ENCODE measurements at regions not wholly inside any gene's neighbourhood (a gene's known extent, or its start where the extent isn't known, plus 50 kb on each side); places are given as distances from the start of the nearest gene placed in this dataset.

- Histone ChIP-seq H3K9me3 (no peaks in the 10 kb centered on the region), H3K4me3 (no peak overlapping the region), H3K4me1 (peaks cover 6% of the 10 kb centered on the region), H3K27ac (no peak overlapping the region), H3K27me3 (peaks cover 5% of the 10 kb centered on the region), H3K36me3 (no peaks in the 10 kb centered on the region)
- DNase-seq (ENCODE audit: low spot score in 2 of 2), result no peak
- 74% methylated on average over 1 of the region's 1 CpG for WGBS
- TF ChIP-seq POLR2A (IDR thresholded peaks at IDR 0.05) (no peak), EP300 (IDR thresholded peaks at IDR 0.05) (no peak), POLR2AphosphoS5 (IDR thresholded peaks at IDR 0.05) (no peak), CTCF (IDR thresholded peaks at IDR 0.05) (no peak)
These were observed 550.0 kb downstream of the MDFIC start for GRCh38 chr7:115471891-115472290.

- WGBS, result 89% methylated on average over 3 of the region's 3 CpGs
- Histone ChIP-seq H3K9me3 (no peaks in the 10 kb centered on the region), H3K27ac (no peak overlapping the region), H3K4me1 (no peaks in the 10 kb centered on the region), H3K27me3 (peaks cover 4% of the 10 kb centered on the region), H3K4me3 (no peak overlapping the region), H3K36me3 (no peaks in the 10 kb centered on the region)
- DNase-seq (ENCODE audit: low spot score in 2 of 2), result no peak
- no peak for TF ChIP-seq POLR2AphosphoS5 (IDR thresholded peaks at IDR 0.05)
- TF ChIP-seq EP300 (IDR thresholded peaks at IDR 0.05), result no peak
- TF ChIP-seq CTCF (IDR thresholded peaks at IDR 0.05), result no peak
- TF ChIP-seq POLR2A (IDR thresholded peaks at IDR 0.05), result no peak
These were observed 540.6 kb downstream of the MDFIC start for GRCh38 chr7:115462301-115463015.

- no peaks in the 10 kb centered on the region for H3K27me3 ChIP-seq
- TF ChIP-seq POLR2A (IDR thresholded peaks at IDR 0.05) (no peak), EP300 (IDR thresholded peaks at IDR 0.05) (no peak), CTCF (IDR thresholded peaks at IDR 0.05) (no peak), POLR2AphosphoS5 (IDR thresholded peaks at IDR 0.05) (no peak)
- no peaks in the 10 kb centered on the region for H3K9me3 ChIP-seq
- H3K27ac ChIP-seq, result no peak overlapping the region
- no peak overlapping the region for H3K4me3 ChIP-seq
- 93% methylated on average over 3 of the region's 3 CpGs for WGBS
- H3K4me1 ChIP-seq, result no peaks in the 10 kb centered on the region
- H3K36me3 ChIP-seq, result no peaks in the 10 kb centered on the region
- no peak for DNase-seq (ENCODE audit: low spot score in 2 of 2)
These were observed 527.8 kb downstream of the MDFIC start for GRCh38 chr7:115449689-115450088.

- H3K27me3 ChIP-seq, result no peaks in the 10 kb centered on the region
- H3K27ac ChIP-seq, result no peak overlapping the region
- H3K4me1 ChIP-seq, result no peaks in the 10 kb centered on the region
- 88% methylated on average over 2 of the region's 2 CpGs for WGBS
- H3K36me3 ChIP-seq, result no peaks in the 10 kb centered on the region
- H3K4me3 ChIP-seq, result no peak overlapping the region
- TF ChIP-seq POLR2A (IDR thresholded peaks at IDR 0.05) (no peak), CTCF (IDR thresholded peaks at IDR 0.05) (no peak), EP300 (IDR thresholded peaks at IDR 0.05) (no peak), POLR2AphosphoS5 (IDR thresholded peaks at IDR 0.05) (no peak)
- no peak for DNase-seq (ENCODE audit: low spot score in 2 of 2)
- no peaks in the 10 kb centered on the region for H3K9me3 ChIP-seq
These were observed 525.6 kb downstream of the MDFIC start for GRCh38 chr7:115447495-115447894.

- no peak overlapping the region for H3K4me3 ChIP-seq
- no peaks in the 10 kb centered on the region for H3K4me1 ChIP-seq
- H3K36me3 ChIP-seq, result no peaks in the 10 kb centered on the region
- H3K27me3 ChIP-seq, result no peaks in the 10 kb centered on the region
- no peaks in the 10 kb centered on the region for H3K9me3 ChIP-seq
- no peak for DNase-seq (ENCODE audit: low spot score in 2 of 2)
- 67% methylated on average over 1 of the region's 1 CpG for WGBS
- no peak for TF ChIP-seq EP300 (IDR thresholded peaks at IDR 0.05)
- TF ChIP-seq POLR2A (IDR thresholded peaks at IDR 0.05), result no peak
- no peak for TF ChIP-seq POLR2AphosphoS5 (IDR thresholded peaks at IDR 0.05)
- no peak for TF ChIP-seq CTCF (IDR thresholded peaks at IDR 0.05)
- no peak overlapping the region for H3K27ac ChIP-seq
These were observed 519.1 kb downstream of the MDFIC start for GRCh38 chr7:115441033-115441432.

Measured in suprapubic skin (tissue), 4 donors.